Sigmoid colon (tissue), 6 donors: ENCODE measurements at regions not wholly inside any gene's neighbourhood (a gene's known extent, or its start where the extent isn't known, plus 50 kb on each side); places are given as distances from the start of the nearest gene placed in this dataset.

Experiments used
- DNase-seq: peaks from one replicate; pipeline ENCODE4 v3.0.0-alpha.2; 2019
- H3K27ac ChIP-seq, 4 donors: fragments of 200-600 bp; sonication (generic); one replicate each; pipeline ENCODE4 v1.5.1; 2016 to 2019; ENCODE audit warnings: mild to moderate bottlenecking in 1 of 4
- H3K27me3 ChIP-seq, 3 donors: fragments of 200-600 bp; sonication (generic); one replicate each; pipeline ENCODE4 v1.5.1; 2019; ENCODE audit warnings: mild to moderate bottlenecking in 1 of 3
- H3K36me3 ChIP-seq, 4 donors: fragments of 200-600 bp; sonication (generic); one replicate each; pipeline ENCODE4 v1.5.1; 2016 to 2019
- H3K4me1 ChIP-seq, 4 donors: fragments of 200-600 bp; sonication (generic); one replicate each; pipeline ENCODE4 v1.5.1; 2017 to 2019
- H3K4me3 ChIP-seq, 4 donors: fragments of 200-600 bp; sonication (generic); one replicate each; pipeline ENCODE4 v1.5.1; 2017 to 2019; ENCODE audit warnings: mild to moderate bottlenecking in 2 of 4, moderate library complexity in 1 of 4
- H3K9me3 ChIP-seq, 4 donors: fragments of 200-600 bp in 3 of 4; sonication (generic) in 3 of 4; one replicate each; pipeline versions ENCODE4 v1.5.1 to v1.6.1; 2013 to 2019
- CTCF ChIP-seq, 4 experiments: fragments of 450-650 bp in 3 of 4; fragments of 200-600 bp in 1 of 4; IDR thresholded peaks; one replicate each; pipeline ENCODE4 v1.5.1; 2016 to 2019; ENCODE audit warnings: antibody characterized with exemption in 4 of 4, mild to moderate bottlenecking in 3 of 4, moderate library complexity in 2 of 4
- EP300 ChIP-seq, 4 donors: sonication (generic); formaldehyde crosslinking; IDR thresholded peaks; one replicate each; pipeline ENCODE4 v1.6.1; 2017; ENCODE audit warnings: antibody characterized with exemption in 4 of 4
- POLR2A ChIP-seq, 2 donors: fragments of 450-650 bp; IDR thresholded peaks; one replicate each; pipeline ENCODE4 v1.6.1; 2016; ENCODE audit warnings: antibody characterized with exemption in 2 of 2, mild to moderate bottlenecking in 2 of 2, moderate library complexity in 2 of 2
- POLR2AphosphoS5 ChIP-seq, 4 donors: sonication (generic); formaldehyde crosslinking; IDR thresholded peaks; one replicate each; pipeline ENCODE4 v1.6.1; 2017; ENCODE audit warnings: antibody characterized with exemption in 4 of 4
- WGBS, 2 donors: extraction: QIAGEN DNeasy Blood & Tissue Kit; methylation state at CpG; one replicate each; pipeline ENCODE4 v1.1.7; 2013; 5-methylcytosine and 5-hydroxymethylcytosine counted together
- intact Hi-C: fragments of 100-400 bp; cut with DNase I; formaldehyde crosslinking; loops from one replicate; pipeline ENCODE4 v1.15.1; 2023
- donor health status: healthy with polysubstance abuse.
- donor health status: healthy.

GRCh38 chr2:226399006-226399405 lies 400.6 kb downstream of the IRS1 start:
- Histone ChIP-seq H3K4me3 (no peak overlapping the region), H3K27me3 (no peaks in the 10 kb centered on the region), H3K27ac (no peak overlapping the region), H3K4me1 (no peaks in the 10 kb centered on the region), H3K36me3 (no peaks in the 10 kb centered on the region), H3K9me3 (no peaks in the 10 kb centered on the region)
- WGBS, 2 donors = 91 to 95% methylated on average over 1 of the region's 1 CpG
- intact Hi-C loops = no loop called here
- DNase-seq = no peak
- no peak for TF ChIP-seq POLR2A (IDR thresholded peaks at IDR 0.05)
- TF ChIP-seq EP300 (IDR thresholded peaks at IDR 0.05) = no peak
- no peak for TF ChIP-seq POLR2AphosphoS5 (IDR thresholded peaks at IDR 0.05)
- TF ChIP-seq CTCF (IDR thresholded peaks at IDR 0.05) = no peak

GRCh38 chr2:226398580-226398979 lies 401.0 kb downstream of the IRS1 start:
- Histone ChIP-seq H3K4me1 (no peaks in the 10 kb centered on the region), H3K4me3 (no peak overlapping the region), H3K36me3 (no peaks in the 10 kb centered on the region), H3K27ac (no peak overlapping the region), H3K9me3 (no peaks in the 10 kb centered on the region), H3K27me3 (no peaks in the 10 kb centered on the region)
- 90 to 92% methylated on average over 1 of the region's 1 CpG for WGBS, 2 donors
- TF ChIP-seq CTCF (IDR thresholded peaks at IDR 0.05) (no peak), POLR2A (IDR thresholded peaks at IDR 0.05) (no peak), EP300 (IDR thresholded peaks at IDR 0.05) (no peak), POLR2AphosphoS5 (IDR thresholded peaks at IDR 0.05) (no peak)
- no peak for DNase-seq
- intact Hi-C loops = no loop called here

- no peak for DNase-seq
- intact Hi-C loops = no loop called here
- no peaks in the 10 kb centered on the region for H3K9me3 ChIP-seq
- no peak overlapping the region for H3K27ac ChIP-seq
- no peaks in the 10 kb centered on the region for H3K4me1 ChIP-seq
- no peak overlapping the region for H3K4me3 ChIP-seq
- TF ChIP-seq POLR2AphosphoS5 (IDR thresholded peaks at IDR 0.05) (no peak), POLR2A (IDR thresholded peaks at IDR 0.05) (no peak), CTCF (IDR thresholded peaks at IDR 0.05) (no peak), EP300 (IDR thresholded peaks at IDR 0.05) (no peak)
- H3K27me3 ChIP-seq = no peaks in the 10 kb centered on the region
- H3K36me3 ChIP-seq = no peaks in the 10 kb centered on the region
- 90 to 96% methylated on average over 2 of the region's 2 CpGs for WGBS, 2 donors
These were observed 403.1 kb downstream of the IRS1 start for GRCh38 chr2:226396541-226396940.

GRCh38 chr2:226387499-226387942 lies 412.1 kb downstream of the IRS1 start:
- TF ChIP-seq CTCF (IDR thresholded peaks at IDR 0.05) (no peak), EP300 (IDR thresholded peaks at IDR 0.05) (no peak), POLR2A (IDR thresholded peaks at IDR 0.05) (no peak)
- H3K9me3 ChIP-seq = no peaks in the 10 kb centered on the region
- H3K27ac ChIP-seq = no peak overlapping the region
- 87 to 89% methylated on average over 4 of the region's 4 CpGs for whole genome bisulfite sequencing, 2 donors
- no peaks in the 10 kb centered on the region for H3K27me3 ChIP-seq
- H3K4me3 ChIP-seq = no peak overlapping the region
- intact Hi-C loops = no loop called here
- H3K36me3 ChIP-seq = no peaks in the 10 kb centered on the region
- no peaks in the 10 kb centered on the region for H3K4me1 ChIP-seq
- no peak for DNase-seq

- intact Hi-C loops = no loop called here
- H3K27ac ChIP-seq = no peak overlapping the region
- H3K27me3 ChIP-seq = no peaks in the 10 kb centered on the region
- peaks cover 0 to 10% (median 0%) of the 10 kb centered on the region in 4 donors for H3K4me1 ChIP-seq
- TF ChIP-seq POLR2AphosphoS5 (IDR thresholded peaks at IDR 0.05) (no peak), EP300 (IDR thresholded peaks at IDR 0.05) (no peak), POLR2A (IDR thresholded peaks at IDR 0.05) (no peak), CTCF (IDR thresholded peaks at IDR 0.05) (no peak)
- no peak overlapping the region for H3K4me3 ChIP-seq
- no peaks in the 10 kb centered on the region for H3K9me3 ChIP-seq
- no peaks in the 10 kb centered on the region for H3K36me3 ChIP-seq
- no peak for DNase-seq
These were observed 416.2 kb downstream of the IRS1 start for GRCh38 chr2:226383461-226383860.
